WTC11 (cell line): ENCODE measurements at regions not wholly inside any gene's neighbourhood (a gene's known extent, or its start where the extent isn't known, plus 50 kb on each side); places are given as distances from the start of the nearest gene placed in this dataset.
"Not testable (repeated sequence)": the region's sequence is repeated elsewhere in the genome, so short reads cannot be mapped to it uniquely, and the experiment has no call there.

ENCODE experiments used
- ATAC-seq: fragments of 200-7000 bp; cut with Tn5 transposase; 2 replicates; pipeline ENCODE4 v1.10.0; 2021; ENCODE audit warnings: mild to moderate bottlenecking, moderate library complexity
- CTCF ChIA-PET: fragments of 300-600 bp; sonication (Branson Sonifier 250); formaldehyde crosslinking; loops from one replicate; lab custom pipeline; 2021; ENCODE audit warnings: antibody characterized with exemption; lab: Charles Lee
- POLR2A ChIA-PET: fragments of 350-600 bp; sonication (Branson Sonifier 250); formaldehyde crosslinking; loops from one replicate; lab custom pipeline; 2021; ENCODE audit warnings: antibody characterized with exemption; lab: Charles Lee
- DNase-seq: peaks from one replicate; pipeline ENCODE4 v3.0.0; 2021; ENCODE audit warnings: low spot score
- H3K27ac Mint-ChIP-seq: 2 replicates; pipeline ENCODE4 v1.8.0; 2021; ENCODE audit warnings: mixed read lengths
- H3K27me3 Mint-ChIP-seq: 2 replicates; pipeline ENCODE4 v1.8.0; 2021; ENCODE audit warnings: low read depth, mild to moderate bottlenecking, moderate library complexity, mixed read lengths
- H3K36me3 Mint-ChIP-seq: 2 replicates; pipeline ENCODE4 v1.8.0; 2021; ENCODE audit warnings: mixed read lengths
- H3K4me1 Mint-ChIP-seq: 2 replicates; pipeline ENCODE4 v1.8.0; 2022; ENCODE audit warnings: mixed read lengths
- H3K4me3 Mint-ChIP-seq: 2 replicates; pipeline ENCODE4 v1.8.0; 2021; ENCODE audit warnings: mild to moderate bottlenecking, moderate library complexity, mixed read lengths
- H3K9me3 Mint-ChIP-seq: 2 replicates; pipeline ENCODE4 v1.8.0; 2021; ENCODE audit warnings: mixed read lengths
- ATF1 ChIP-seq: sonication (generic); formaldehyde crosslinking; IDR thresholded peaks from 2 replicates; pipeline ENCODE4 v1.8.1; 2023; ENCODE audit warnings: mild to moderate bottlenecking, moderate library complexity, missing genetic modification reagents
- CREM ChIP-seq: sonication (generic); formaldehyde crosslinking; IDR thresholded peaks from 2 replicates; pipeline ENCODE4 v1.8.1; 2022; ENCODE audit warnings: mild to moderate bottlenecking, missing genetic modification reagents, moderate library complexity
- HMGXB4 ChIP-seq: sonication (generic); formaldehyde crosslinking; IDR thresholded peaks from 2 replicates; pipeline ENCODE4 v1.8.1; 2023; ENCODE audit warnings: mild to moderate bottlenecking, moderate library complexity, missing genetic modification reagents
- NR3C1 ChIP-seq: sonication (generic); formaldehyde crosslinking; conservative IDR thresholded peaks from 2 replicates; pipeline ENCODE4 v1.8.1; 2023; ENCODE audit warnings: low read depth, mild to moderate bottlenecking, missing genetic modification reagents
- PREB ChIP-seq: sonication (generic); formaldehyde crosslinking; IDR thresholded peaks from 2 replicates; pipeline ENCODE4 v1.8.1; 2022; ENCODE audit warnings: mild to moderate bottlenecking, missing genetic modification reagents, moderate library complexity, borderline replicate concordance
- SOX15 ChIP-seq: fragments of 250-450 bp; sonication (Bioruptor Pico); IDR thresholded peaks from 2 replicates; pipeline ENCODE4 v1.9.0; 2021; ENCODE audit warnings: mild to moderate bottlenecking
- TEAD1 ChIP-seq: sonication (generic); formaldehyde crosslinking; IDR thresholded peaks from 2 replicates; pipeline ENCODE4 v1.8.0; 2022; ENCODE audit warnings: mild to moderate bottlenecking, missing genetic modification reagents
- USF1 ChIP-seq: sonication (generic); formaldehyde crosslinking; IDR thresholded peaks from 2 replicates; pipeline ENCODE4 v1.8.0; 2022; ENCODE audit warnings: mild to moderate bottlenecking, missing genetic modification reagents
- USF2 ChIP-seq: sonication (generic); formaldehyde crosslinking; IDR thresholded peaks from 2 replicates; pipeline ENCODE4 v1.8.1; 2023; ENCODE audit warnings: mild to moderate bottlenecking, missing genetic modification reagents, moderate library complexity
- ZNF121 ChIP-seq: sonication (generic); formaldehyde crosslinking; IDR thresholded peaks from 2 replicates; pipeline ENCODE4 v1.8.0; 2023; ENCODE audit warnings: missing genetic modification reagents
- ZNF423 ChIP-seq: fragments of 250-450 bp; sonication (Bioruptor Pico); IDR thresholded peaks from 2 replicates; pipeline ENCODE4 v2.1.2; 2022; ENCODE audit warnings: mild to moderate bottlenecking, moderate library complexity
- ZNF671 ChIP-seq: fragments of 250-450 bp; sonication (Bioruptor Pico); IDR thresholded peaks from 2 replicates; pipeline ENCODE4 v1.8.0; 2021; ENCODE audit warnings: mild to moderate bottlenecking
- ZSCAN18 ChIP-seq: fragments of 250-450 bp; sonication (Bioruptor Pico); IDR thresholded peaks from 2 replicates; pipeline ENCODE4 v2.1.2; 2022; ENCODE audit warnings: mild to moderate bottlenecking, moderate library complexity

- H3K4me1 Mint-ChIP-seq: peaks cover 16% of the 10 kb centered on the region
- H3K27me3 Mint-ChIP-seq, CTCF ChIA-PET, DNase-seq, H3K9me3 Mint-ChIP-seq, ATAC-seq, H3K27ac Mint-ChIP-seq, H3K4me3 Mint-ChIP-seq, POLR2A ChIA-PET, H3K36me3 Mint-ChIP-seq: not testable (repeated sequence)
These were observed 155.7 kb upstream of the ALDH3B2 start for GRCh38 chr11:67830152-67830551.

GRCh38 chr11:67826951-67827296, 152.5 kb upstream of the ALDH3B2 start:
- H3K36me3 Mint-ChIP-seq, H3K4me3 Mint-ChIP-seq, POLR2A ChIA-PET, ATAC-seq, CTCF ChIA-PET, H3K27me3 Mint-ChIP-seq, H3K27ac Mint-ChIP-seq, DNase-seq, H3K9me3 Mint-ChIP-seq: not testable (repeated sequence)
- peaks cover 19% of the 10 kb centered on the region for H3K4me1 Mint-ChIP-seq

- H3K27me3 Mint-ChIP-seq, POLR2A ChIA-PET, H3K36me3 Mint-ChIP-seq, H3K9me3 Mint-ChIP-seq: not testable (repeated sequence)
- peak overlapping the region; percentile 10; the same call in 1 of the 2 replicates for H3K4me3 Mint-ChIP-seq
- peak overlapping the region; percentile 71 for H3K27ac Mint-ChIP-seq
- peaks cover 19% of the 10 kb centered on the region for H3K4me1 Mint-ChIP-seq
- CTCF ChIA-PET: interaction anchor here (0.9 to 1.2 kb wide), 2 partner anchors 22 to 129 kb away, joined by 3 to 4 read pairs; no protein-coding TSS in a partner anchor
- ATAC-seq (peak; percentile 44), DNase-seq (peak; percentile 24)
These were observed 151.9 kb upstream of the ALDH3B2 start for GRCh38 chr11:67826028-67826950.

- Mint-ChIP-seq H3K4me1 (peaks cover 19% of the 10 kb centered on the region), H3K27ac (0 out of 2 replicates have a peak overlapping the region, but pooled peaks have one; percentile 88)
- POLR2A ChIA-PET, H3K36me3 Mint-ChIP-seq, H3K9me3 Mint-ChIP-seq, H3K4me3 Mint-ChIP-seq, H3K27me3 Mint-ChIP-seq, DNase-seq, ATAC-seq: not testable (repeated sequence)
- CTCF ChIA-PET: interaction anchor here (0.9 to 1.2 kb wide), 2 partner anchors 23 to 131 kb away, joined by 3 to 4 read pairs; no protein-coding TSS in a partner anchor
These were observed 150.4 kb upstream of the ALDH3B2 start for GRCh38 chr11:67824861-67825260.

GRCh38 chr11:67820081-67820480, 145.7 kb upstream of the ALDH3B2 start:
- Mint-ChIP-seq H3K4me1 (peaks cover 3% of the 10 kb centered on the region), H3K4me3 (no peak overlapping the region)
- CTCF ChIA-PET: no interaction called here

GRCh38 chr11:67817558-67817957, 143.1 kb upstream of the ALDH3B2 start:
- DNase-seq, H3K4me1 Mint-ChIP-seq, ATAC-seq, H3K4me3 Mint-ChIP-seq, CTCF ChIA-PET, POLR2A ChIA-PET, H3K27ac Mint-ChIP-seq, H3K27me3 Mint-ChIP-seq, H3K36me3 Mint-ChIP-seq, H3K9me3 Mint-ChIP-seq: not testable (repeated sequence)

More at GRCh38 chr11:67820081-67820480, 145.7 kb upstream of the ALDH3B2 start:
- DNase-seq: no peak
- Mint-ChIP-seq H3K9me3 (peaks cover 6% of the 10 kb centered on the region), H3K36me3 (peaks cover 8% of the 10 kb centered on the region; the same call in 1 of the 2 replicates), H3K27ac (no peak overlapping the region), H3K27me3 (peaks cover 5% of the 10 kb centered on the region; the same call in 1 of the 2 replicates)
- TF ChIP-seq ATF1 (CRISPR knock-in tag) (no peak), NR3C1 (CRISPR knock-in tag) (no peak), SOX15 (no peak), ZNF121 (CRISPR knock-in tag) (no peak), HMGXB4 (CRISPR knock-in tag) (no peak), USF2 (CRISPR knock-in tag) (no peak), TEAD1 (no peak), PREB (no peak), ZNF423 (CRISPR knock-in tag) (no peak), USF1 (CRISPR knock-in tag) (no peak), ZSCAN18 (CRISPR knock-in tag) (no peak), CREM (CRISPR knock-in tag) (no peak), ZNF671 (CRISPR knock-in tag) (no peak)
- POLR2A ChIA-PET: no interaction called here
- no peak for ATAC-seq

- H3K9me3 Mint-ChIP-seq, H3K4me3 Mint-ChIP-seq, POLR2A ChIA-PET, CTCF ChIA-PET, ATAC-seq, H3K36me3 Mint-ChIP-seq, DNase-seq, H3K27ac Mint-ChIP-seq, H3K27me3 Mint-ChIP-seq: not testable (repeated sequence)
- peaks cover 31% of the 10 kb centered on the region for H3K4me1 Mint-ChIP-seq
These were observed 134.9 kb upstream of the ALDH3B2 start for GRCh38 chr11:67809301-67809700.
